H9 (cell line): ENCODE measurements at regions not wholly inside any gene's neighbourhood (a gene's known extent, or its start where the extent isn't known, plus 50 kb on each side); places are given as distances from the start of the nearest gene placed in this dataset.

Source experiments
- DNase-seq: peaks from one replicate; pipeline ENCODE4 v3.0.0-alpha.2; 2017
- H2AFZ ChIP-seq: one replicate; pipeline ENCODE4 v1.6.1; 2013; ENCODE audit warnings: mild to moderate bottlenecking, low read length, control low read depth, moderate library complexity
- H2AK5ac ChIP-seq: 2 replicates; pipeline ENCODE4 v1.6.1; 2013; ENCODE audit warnings: low read length, control low read depth, mixed read lengths; ENCODE audit not compliant: insufficient read length
- H2BK120ac ChIP-seq: one replicate; pipeline ENCODE4 v1.6.1; 2013; ENCODE audit warnings: low read depth, mild to moderate bottlenecking, low read length, control low read depth, inconsistent platforms; ENCODE audit not compliant: poor library complexity, severe bottlenecking
- H2BK12ac ChIP-seq: 2 replicates; pipeline ENCODE4 v1.6.1; 2013; ENCODE audit warnings: low read length, control low read depth, mixed read lengths, low read depth; ENCODE audit not compliant: insufficient read length
- H2BK15ac ChIP-seq: 2 replicates; pipeline ENCODE4 v1.6.1; 2013; ENCODE audit warnings: low read depth, low read length, control low read depth
- H2BK20ac ChIP-seq: one replicate; pipeline ENCODE4 v1.6.1; 2013; ENCODE audit warnings: low read depth, mild to moderate bottlenecking, low read length, control low read depth, inconsistent platforms; ENCODE audit not compliant: poor library complexity, severe bottlenecking
- H2BK5ac ChIP-seq: 2 replicates; pipeline ENCODE4 v1.6.1; 2013; ENCODE audit warnings: low read length, control low read depth, mixed read lengths; ENCODE audit not compliant: insufficient read length
- H3K14ac ChIP-seq: 2 replicates; pipeline ENCODE4 v1.6.1; 2013; ENCODE audit warnings: low read length, control low read depth; ENCODE audit not compliant: insufficient read depth
- H3K18ac ChIP-seq: 2 replicates; pipeline ENCODE4 v1.6.1; 2013; ENCODE audit warnings: low read depth, mild to moderate bottlenecking, mixed read lengths, low read length, control low read depth; ENCODE audit not compliant: insufficient read length
- H3K23ac ChIP-seq: 2 replicates; pipeline ENCODE4 v1.6.1; 2013; ENCODE audit warnings: low read length, control low read depth, mixed read lengths, low read depth; ENCODE audit not compliant: insufficient read length
- H3K23me2 ChIP-seq: 2 replicates; pipeline ENCODE4 v1.6.1; 2013; ENCODE audit warnings: low read depth, mild to moderate bottlenecking, mixed read lengths, low read length, control low read depth; ENCODE audit not compliant: insufficient read length, poor library complexity, severe bottlenecking
- H3K27ac ChIP-seq: 2 replicates; pipeline ENCODE4 v1.5.1; 2013; ENCODE audit warnings: low read length, control low read depth, mixed read lengths, low read depth; ENCODE audit not compliant: insufficient read length
- H3K27me3 ChIP-seq: 2 replicates; pipeline ENCODE4 v1.6.1; 2013; ENCODE audit warnings: low read length, control low read depth, inconsistent platforms; ENCODE audit not compliant: insufficient read depth
- H3K4ac ChIP-seq: 2 replicates; pipeline ENCODE4 v1.6.1; 2013; ENCODE audit warnings: low read depth, mild to moderate bottlenecking, control low read depth, inconsistent platforms, low read length, moderate library complexity
- H3K4me1 ChIP-seq: 2 replicates; pipeline ENCODE4 v1.6.1; 2013; ENCODE audit warnings: low read length, control low read depth, inconsistent platforms; ENCODE audit not compliant: insufficient read depth
- H3K4me2 ChIP-seq: 2 replicates; pipeline ENCODE4 v1.6.1; 2013; ENCODE audit warnings: low read length, control low read depth, mixed read lengths; ENCODE audit not compliant: insufficient read length, insufficient read depth
- H3K56ac ChIP-seq: 2 replicates; pipeline ENCODE4 v1.6.1; 2013; ENCODE audit warnings: low read depth, mild to moderate bottlenecking, mixed read lengths, low read length, control low read depth; ENCODE audit not compliant: insufficient read length
- H3K79me1 ChIP-seq: 2 replicates; pipeline ENCODE4 v1.6.1; 2013; ENCODE audit warnings: low read depth, mild to moderate bottlenecking, moderate library complexity, low read length, control low read depth, inconsistent platforms; ENCODE audit not compliant: insufficient read depth, poor library complexity, severe bottlenecking
- H3K79me2 ChIP-seq: 2 replicates; pipeline ENCODE4 v1.6.1; 2013; ENCODE audit warnings: low read length, control low read depth, inconsistent platforms; ENCODE audit not compliant: insufficient read depth
- H3K9ac ChIP-seq: 2 replicates; pipeline ENCODE4 v1.6.1; 2013; ENCODE audit warnings: low read length, control low read depth, mixed read lengths; ENCODE audit not compliant: insufficient read length; ENCODE audit errors: extremely low read depth
- H3K9me3 ChIP-seq: one replicate; pipeline ENCODE4 v1.6.1; 2013; ENCODE audit warnings: low read depth, low read length, inconsistent platforms; ENCODE audit not compliant: control insufficient read depth
- H3T11ph ChIP-seq: one replicate; pipeline ENCODE4 v1.6.1; 2013; ENCODE audit warnings: mild to moderate bottlenecking, low read length, control low read depth, inconsistent platforms
- H4K20me1 ChIP-seq: one replicate; pipeline ENCODE4 v1.6.1; 2013; ENCODE audit not compliant: control insufficient read depth, insufficient read length, insufficient read depth
- H4K5ac ChIP-seq: 2 replicates; pipeline ENCODE4 v1.6.1; 2013; ENCODE audit warnings: low read depth, mild to moderate bottlenecking, mixed read lengths, low read length, control low read depth; ENCODE audit not compliant: insufficient read length
- H4K8ac ChIP-seq: replicated peaks from 2 replicates; pipeline ENCODE4 v1.6.1; 2013; ENCODE audit warnings: low read length, control low read depth, mixed read lengths, low read depth; ENCODE audit not compliant: insufficient read length
- H4K91ac ChIP-seq: 2 replicates; pipeline ENCODE4 v1.6.1; 2013; ENCODE audit warnings: low read depth, mild to moderate bottlenecking, moderate library complexity, mixed read lengths, low read length, control low read depth; ENCODE audit not compliant: insufficient read length
- H3K27ac Mint-ChIP-seq, 3 experiments: 2 replicates in 2 of 3; 3 replicates in 1 of 3; pipeline ENCODE4 v1.8.0; 2020 to 2021; ENCODE audit warnings: mixed read lengths in 3 of 3, mild to moderate bottlenecking in 1 of 3, moderate library complexity in 1 of 3
- H3K27me3 Mint-ChIP-seq: 2 replicates; pipeline ENCODE4 v1.8.0; 2021; ENCODE audit warnings: low read depth, mild to moderate bottlenecking, moderate library complexity, mixed read lengths
- H3K36me3 Mint-ChIP-seq, 3 experiments: 2 replicates in 2 of 3; 3 replicates in 1 of 3; pipeline ENCODE4 v1.8.0; 2020 to 2021; ENCODE audit warnings: low read depth in 3 of 3, mixed read lengths in 3 of 3; ENCODE audit not compliant: insufficient read depth in 1 of 3
- H3K4me1 Mint-ChIP-seq, 2 experiments: 2 replicates each; pipeline ENCODE4 v1.8.0; 2020; ENCODE audit warnings: mixed read lengths in 2 of 2
- H3K4me3 Mint-ChIP-seq, 2 experiments: 2 replicates in 1 of 2; 3 replicates in 1 of 2; pipeline ENCODE4 v1.8.0; 2020 to 2021; ENCODE audit warnings: mild to moderate bottlenecking in 2 of 2, mixed read lengths in 2 of 2, moderate library complexity in 1 of 2
- H3K9me3 Mint-ChIP-seq, 2 experiments: 2 replicates in 1 of 2; 3 replicates in 1 of 2; pipeline ENCODE4 v1.8.0; 2020; ENCODE audit warnings: mild to moderate bottlenecking in 2 of 2, mixed read lengths in 2 of 2, moderate library complexity in 1 of 2
- CTCF ChIP-seq: fragments of 200-600 bp; sonication (generic); conservative IDR thresholded peaks from 3 replicates; pipeline ENCODE4 v1.8.0; 2021; ENCODE audit warnings: antibody characterized with exemption, mild to moderate bottlenecking
- WGBS: extraction: QIAGEN DNeasy Blood & Tissue Kit; methylation state at CpG from one replicate; pipeline ENCODE4 v1.1.7; 2013; ENCODE audit warnings: missing lambda C conversion rate, low lambda C conversion rate, mixed read lengths; ENCODE audit not compliant: insufficient read length; ENCODE audit errors: extremely low coverage; 5-methylcytosine and 5-hydroxymethylcytosine counted together

- no peaks in the 10 kb centered on the region for H3K23me2 ChIP-seq
- WGBS = no CpG with 5 or more reads among the region's 1 CpG
- H3K18ac ChIP-seq = no peak overlapping the region
- H2AFZ ChIP-seq = no peak overlapping the region
- H4K5ac ChIP-seq = no peak overlapping the region
- H2BK5ac ChIP-seq = no peak overlapping the region
- no peak overlapping the region for H2BK15ac ChIP-seq
- H3K27ac ChIP-seq = no peak overlapping the region
- H3K9me3 Mint-ChIP-seq = peaks cover 0 to 6% of the 10 kb centered on the region in 2 experiments; a peak in 3 of 5 replicates
- no peak overlapping the region for H2AK5ac ChIP-seq
- no peak overlapping the region for H3K4me2 ChIP-seq
- H3K4me1 ChIP-seq = no peaks in the 10 kb centered on the region
- no peaks in the 10 kb centered on the region for H3K79me2 ChIP-seq
- H3K4ac ChIP-seq = no peak overlapping the region
- no peaks in the 10 kb centered on the region for H3K9me3 ChIP-seq
- H2BK120ac ChIP-seq = no peak overlapping the region
- no peaks in the 10 kb centered on the region for H3K27me3 Mint-ChIP-seq
- no peak overlapping the region for H3K27ac Mint-ChIP-seq
- H3K79me1 ChIP-seq = no peaks in the 10 kb centered on the region
- no peak overlapping the region for H4K8ac ChIP-seq
- H3K14ac ChIP-seq = no peak overlapping the region
- no peak overlapping the region for H3K23ac ChIP-seq
- H3K4me3 Mint-ChIP-seq = no peak overlapping the region
- no peaks in the 10 kb centered on the region for H3K27me3 ChIP-seq
- no peak overlapping the region for H4K91ac ChIP-seq
- DNase-seq = no peak
- no peak overlapping the region for H3K9ac ChIP-seq
- no peak overlapping the region for H2BK12ac ChIP-seq
- H2BK20ac ChIP-seq = no peak overlapping the region
- peaks cover 0 to 5% (median 4%) of the 10 kb centered on the region in 3 experiments; a peak in 2 of 7 replicates for H3K36me3 Mint-ChIP-seq
- no peak overlapping the region for H3T11ph ChIP-seq
- no peak for TF ChIP-seq CTCF
- H4K20me1 ChIP-seq = no peaks in the 10 kb centered on the region
- peaks cover 15 to 16% of the 10 kb centered on the region in 2 experiments for H3K4me1 Mint-ChIP-seq
- H3K56ac ChIP-seq = no peak overlapping the region
Measured at GRCh38 chr4:180950377-180950776, 1292.8 kb upstream of the TENM3 start.
